Left ventricle myocardium inferior (tissue), 1 donor: ENCODE measurements at regions not wholly inside any gene's neighbourhood (a gene's known extent, or its start where the extent isn't known, plus 50 kb on each side); places are given as distances from the start of the nearest gene placed in this dataset.

Experiments used
- DNase-seq: peaks from one replicate; pipeline ENCODE4 v3.0.0-alpha.2; 2020
- H3K27ac ChIP-seq: fragments of 200-600 bp; replicated peaks from 2 replicates; pipeline ENCODE4 v1.8.0; 2021
- H3K27me3 ChIP-seq: fragments of 200-600 bp; 2 replicates; pipeline ENCODE4 v1.8.0; 2021; ENCODE audit warnings: low read depth
- H3K36me3 ChIP-seq: fragments of 200-600 bp; 2 replicates; pipeline ENCODE4 v1.8.0; 2021
- H3K4me1 ChIP-seq: fragments of 200-600 bp; 2 replicates; pipeline ENCODE4 v1.8.0; 2021
- H3K4me3 ChIP-seq: fragments of 200-600 bp; 2 replicates; pipeline ENCODE4 v1.8.0; 2021; ENCODE audit warnings: mild to moderate bottlenecking, moderate library complexity
- H3K9me3 ChIP-seq: fragments of 200-600 bp; replicated peaks from 2 replicates; pipeline ENCODE4 v1.8.0; 2021
- CTCF ChIP-seq: fragments of 200-600 bp; IDR thresholded peaks from 2 replicates; pipeline ENCODE4 v1.8.0; 2021; ENCODE audit warnings: antibody characterized with exemption, mild to moderate bottlenecking, borderline replicate concordance
- intact Hi-C: fragments of 100-400 bp; cut with micrococcal nuclease; formaldehyde crosslinking; loops from one replicate; pipeline ENCODE4 v1.11.0; 2022
- donor health status: DM: no; HTN: yes; CAD: no; lungs with severe emphysema.

GRCh38 chr5:81808106-81808505 is 57.2 kb upstream of the SSBP2 start:
- Histone ChIP-seq H3K4me1 (no peaks in the 10 kb centered on the region), H3K36me3 (no peaks in the 10 kb centered on the region), H3K9me3 (peaks cover 31% of the 10 kb centered on the region), H3K27me3 (no peaks in the 10 kb centered on the region), H3K4me3 (no peak overlapping the region), H3K27ac (no peak overlapping the region)
- no peak for DNase-seq
- no peak for TF ChIP-seq CTCF
- intact Hi-C loops: no loop called here

- Histone ChIP-seq H3K9me3 (peaks cover 31% of the 10 kb centered on the region), H3K4me1 (no peaks in the 10 kb centered on the region), H3K27me3 (no peaks in the 10 kb centered on the region), H3K4me3 (no peak overlapping the region), H3K36me3 (no peaks in the 10 kb centered on the region), H3K27ac (no peak overlapping the region)
- no peak for TF ChIP-seq CTCF
- intact Hi-C loops: no loop called here
- no peak for DNase-seq
Measured at GRCh38 chr5:81805086-81805485, 54.2 kb upstream of the SSBP2 start.

- intact Hi-C loops: no loop called here
- Histone ChIP-seq H3K27ac (no peak overlapping the region), H3K36me3 (no peaks in the 10 kb centered on the region), H3K4me3 (no peak overlapping the region), H3K9me3 (peaks cover 30% of the 10 kb centered on the region), H3K27me3 (no peaks in the 10 kb centered on the region), H3K4me1 (no peaks in the 10 kb centered on the region)
- DNase-seq: no peak
- TF ChIP-seq CTCF: no peak
Measured at GRCh38 chr5:81803812-81804211, 52.9 kb upstream of the SSBP2 start.

- H3K27ac ChIP-seq: no peak overlapping the region
- H3K4me1 ChIP-seq: no peaks in the 10 kb centered on the region
- H3K4me3 ChIP-seq: no peak overlapping the region
- no peak for TF ChIP-seq CTCF
- H3K36me3 ChIP-seq: no peaks in the 10 kb centered on the region
- no peaks in the 10 kb centered on the region for H3K27me3 ChIP-seq
- peaks cover 18% of the 10 kb centered on the region for H3K9me3 ChIP-seq
- intact Hi-C loops: no loop called here
- no peak for DNase-seq
Measured at GRCh38 chr5:81802625-81803024, 51.7 kb upstream of the SSBP2 start.

GRCh38 chr5:81802020-81802419 is 51.1 kb upstream of the SSBP2 start:
- no peak for TF ChIP-seq CTCF
- H3K4me1 ChIP-seq: no peaks in the 10 kb centered on the region
- no peaks in the 10 kb centered on the region for H3K36me3 ChIP-seq
- H3K9me3 ChIP-seq: peaks cover 12% of the 10 kb centered on the region
- intact Hi-C loops: no loop called here
- no peak for DNase-seq
- H3K27me3 ChIP-seq: no peaks in the 10 kb centered on the region
- H3K4me3 ChIP-seq: no peak overlapping the region
- no peak overlapping the region for H3K27ac ChIP-seq

- no peaks in the 10 kb centered on the region for H3K9me3 ChIP-seq
- H3K4me3 ChIP-seq: no peak overlapping the region
- no peak overlapping the region for H3K27ac ChIP-seq
- no peaks in the 10 kb centered on the region for H3K4me1 ChIP-seq
- TF ChIP-seq CTCF: no peak
- no peaks in the 10 kb centered on the region for H3K27me3 ChIP-seq
- intact Hi-C loops: no loop called here
- H3K36me3 ChIP-seq: no peaks in the 10 kb centered on the region
- DNase-seq: no peak
Measured at GRCh38 chr5:81800797-81801196, 49.9 kb upstream of the SSBP2 start.
